A172 (cell line): ENCODE measurements at regions not wholly inside any gene's neighbourhood (a gene's known extent, or its start where the extent isn't known, plus 50 kb on each side); places are given as distances from the start of the nearest gene placed in this dataset.

Source experiments
- DNase-seq: peaks from one replicate; pipeline ENCODE4 v3.0.0-alpha.2; 2015; ENCODE audit warnings: low spot score

DNA sequence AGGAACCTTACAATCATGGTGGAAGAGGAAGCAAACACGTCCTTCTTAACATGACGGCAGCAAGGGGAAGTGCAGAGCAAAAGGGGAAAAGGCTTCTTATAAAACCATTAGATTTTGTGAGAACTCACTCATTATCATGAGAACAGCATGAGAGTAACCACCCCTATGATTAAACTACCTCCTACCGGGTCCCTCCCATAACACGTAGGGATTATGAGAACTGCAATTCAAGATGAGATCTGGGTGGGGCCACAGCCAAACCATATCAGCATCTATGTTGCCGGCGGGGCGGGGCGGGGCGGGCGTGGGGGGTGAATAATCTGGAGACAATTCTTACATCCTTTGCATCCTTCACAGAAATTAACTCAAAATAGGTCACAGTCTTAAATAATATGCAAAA is 58.8 kb upstream of the GFPT2 start:
- DNase-seq, result no peak

DNA sequence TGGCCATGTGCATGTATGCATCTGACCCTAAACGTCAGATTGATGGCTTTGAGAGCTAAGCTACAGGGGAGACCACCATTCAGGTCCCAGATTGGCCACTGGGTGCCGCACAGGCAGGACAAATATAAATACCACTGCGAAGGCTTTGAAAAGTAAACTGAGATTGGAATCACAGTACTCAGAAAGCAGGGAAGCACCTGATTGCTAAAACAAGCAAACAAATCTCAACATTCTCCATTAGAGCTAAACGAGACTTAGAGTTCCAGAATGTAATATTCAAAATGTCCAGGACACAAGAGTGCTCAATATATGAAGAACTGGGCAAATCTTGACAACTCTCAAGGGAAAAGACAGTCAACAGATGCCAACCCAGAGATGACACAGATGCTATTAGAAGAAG is 61.0 kb upstream of the GFPT2 start:
- DNase-seq, result no peak

DNA sequence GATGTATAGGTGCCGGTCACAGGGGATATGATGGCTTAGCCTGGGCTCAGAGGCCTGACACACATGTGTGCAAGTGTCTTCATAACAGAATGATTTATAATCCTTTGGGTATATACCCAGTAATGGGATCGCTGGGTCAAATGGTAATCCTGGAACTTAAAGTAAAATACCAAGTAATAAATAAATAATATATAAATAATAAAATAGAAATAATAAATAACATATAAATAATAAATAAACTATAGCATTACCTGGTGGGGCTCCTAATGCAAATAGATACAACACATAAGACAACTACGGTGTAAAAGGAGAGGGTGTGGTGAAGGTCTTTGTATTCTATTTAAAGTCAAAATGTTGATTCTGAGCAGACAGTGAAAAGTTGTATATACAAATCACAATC is 68.5 kb upstream of the GFPT2 start:
- DNase-seq, result no peak

DNA sequence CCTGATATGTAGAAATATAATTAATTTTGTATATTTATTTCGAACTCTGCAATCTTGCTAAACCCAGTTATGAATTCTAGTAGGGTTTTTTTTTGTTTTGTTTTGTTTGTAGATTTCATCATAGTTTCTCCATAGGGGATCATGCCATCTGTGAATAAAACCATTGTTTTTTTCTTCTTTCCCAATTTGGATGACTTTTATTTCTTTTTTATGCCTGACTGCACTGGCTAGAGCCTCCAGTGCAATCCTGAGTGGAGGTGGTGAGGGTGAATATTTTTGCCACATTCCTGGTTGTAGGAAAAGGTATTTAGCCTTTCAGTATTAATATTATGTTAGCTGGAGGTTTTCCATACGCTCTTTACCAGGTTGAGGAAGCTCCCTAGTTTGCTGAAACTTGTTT is 70.0 kb upstream of the GFPT2 start:
- DNase-seq, result no peak

DNA sequence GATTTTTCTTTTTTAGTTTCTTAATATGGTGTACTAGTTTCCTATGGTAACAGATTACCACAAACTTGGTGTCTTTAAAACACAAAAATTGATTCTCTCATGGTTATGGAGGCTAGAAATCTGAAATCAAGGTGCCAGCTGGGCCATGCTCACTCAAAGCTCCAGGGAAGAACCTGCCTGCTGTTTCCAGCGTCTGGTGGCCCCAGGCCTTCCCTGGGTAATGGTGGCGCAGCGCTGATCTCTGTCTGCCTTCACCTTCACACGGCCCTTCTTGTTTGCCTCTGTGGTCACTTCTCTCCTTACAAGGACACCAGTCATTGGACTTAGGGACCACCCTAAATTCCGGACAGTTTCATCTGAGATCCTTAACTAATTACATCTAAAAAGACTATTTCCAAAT is 70.5 kb upstream of the GFPT2 start:
- DNase-seq, result no peak

DNA sequence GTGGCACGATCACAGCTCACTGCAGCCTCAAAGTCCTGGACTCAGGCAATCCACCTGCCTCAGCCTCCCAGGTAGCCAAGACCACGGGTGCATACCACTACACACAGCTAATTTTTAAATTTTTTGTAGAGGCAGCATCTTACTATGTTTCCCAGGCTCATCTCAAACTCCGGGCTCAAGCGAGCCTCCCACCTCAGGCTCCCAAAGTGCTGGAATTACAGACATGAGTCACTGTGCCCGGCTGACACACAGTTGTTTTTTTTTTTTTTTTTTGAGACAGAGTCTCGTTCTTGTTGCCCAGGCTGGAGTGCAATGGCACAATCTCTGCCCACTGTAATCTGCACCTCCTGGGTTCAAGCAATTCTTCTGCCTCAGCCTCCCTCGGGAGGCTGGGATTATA is 70.1 kb upstream of the CNOT6 start:
- DNase-seq, result peak; percentile 42

DNA sequence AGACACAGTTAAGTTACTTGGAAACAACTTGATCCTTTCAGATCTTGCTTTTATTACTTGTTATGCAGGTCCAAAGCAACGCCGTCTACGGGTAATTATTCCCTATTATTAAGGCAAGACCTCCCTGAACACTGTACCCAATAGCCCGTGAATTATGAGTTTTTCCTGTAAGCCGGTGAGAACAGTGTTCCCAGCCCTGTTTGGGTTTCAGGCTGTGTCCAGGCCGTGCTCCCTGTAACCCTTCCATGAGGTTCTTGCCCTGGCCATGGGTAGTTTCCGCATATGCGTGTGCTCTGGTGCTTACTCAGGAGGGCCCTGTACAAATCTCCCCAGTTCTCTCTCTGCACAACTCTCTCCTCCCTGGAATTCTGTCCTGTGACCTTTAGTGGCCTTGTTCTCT is 65.6 kb upstream of the CNOT6 start:
- DNase-seq, result no peak

DNA sequence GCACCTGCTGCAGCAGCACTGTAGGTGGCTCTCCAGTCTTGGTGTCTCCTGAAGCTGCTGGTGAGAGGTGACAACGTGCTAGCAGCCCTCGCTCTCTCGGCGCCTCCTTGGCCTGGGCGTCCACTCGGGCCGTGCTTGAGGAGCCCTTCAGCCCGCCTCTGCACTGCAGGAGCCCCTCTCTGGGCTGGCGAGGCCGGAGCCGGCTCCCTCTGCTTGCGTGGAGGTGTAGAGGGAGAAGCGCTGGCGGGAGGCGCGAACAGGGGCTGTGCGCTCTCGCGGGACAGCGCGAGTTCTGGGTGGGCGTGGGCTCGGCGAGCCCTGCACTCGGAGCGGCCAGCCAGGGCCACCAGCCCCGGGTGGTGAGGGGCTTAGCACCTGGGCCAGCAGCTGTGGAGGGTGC is 62.2 kb upstream of the CNOT6 start:
- DNase-seq, result no peak

DNA sequence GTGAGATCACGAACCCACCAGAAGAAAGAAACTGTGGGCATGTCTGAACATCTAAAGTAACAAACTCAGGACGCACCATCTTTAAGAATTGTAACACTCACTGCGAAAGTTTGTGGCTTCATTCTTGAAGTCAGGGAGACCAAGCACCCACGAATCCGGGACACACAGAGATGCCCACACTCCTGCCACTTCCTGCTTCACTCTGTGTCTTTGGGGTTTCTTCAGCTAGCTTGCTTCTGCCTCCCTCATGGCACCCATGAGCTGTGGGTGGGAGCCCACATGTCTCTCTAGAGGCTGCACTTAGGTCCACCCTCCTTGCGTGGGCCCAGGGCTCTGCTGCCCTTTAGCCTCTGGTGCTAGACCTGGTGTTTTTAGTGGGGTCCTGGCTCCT is 61.2 kb upstream of the CNOT6 start:
- DNase-seq, result no peak

DNA sequence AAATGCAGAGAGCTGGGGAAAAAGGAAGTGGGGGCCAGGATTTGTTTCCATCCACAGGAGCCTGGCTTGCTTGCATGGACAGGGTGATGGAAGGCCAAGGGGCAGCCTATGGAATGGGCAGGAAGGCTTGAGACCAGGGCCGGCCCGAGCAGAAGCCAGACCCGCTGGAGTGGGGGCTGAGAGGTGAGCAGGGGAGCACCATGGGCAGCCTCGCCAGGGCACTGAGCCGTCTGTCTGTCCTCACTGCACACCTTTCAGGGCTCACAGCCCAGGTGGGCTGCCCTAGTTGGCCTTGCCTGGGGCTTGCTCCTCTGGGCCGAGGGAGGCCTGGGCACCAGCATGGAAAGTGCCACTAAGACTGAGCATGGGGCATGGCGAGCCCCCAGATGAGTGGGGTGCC is 58.6 kb upstream of the CNOT6 start:
- DNase-seq, result no peak

DNA sequence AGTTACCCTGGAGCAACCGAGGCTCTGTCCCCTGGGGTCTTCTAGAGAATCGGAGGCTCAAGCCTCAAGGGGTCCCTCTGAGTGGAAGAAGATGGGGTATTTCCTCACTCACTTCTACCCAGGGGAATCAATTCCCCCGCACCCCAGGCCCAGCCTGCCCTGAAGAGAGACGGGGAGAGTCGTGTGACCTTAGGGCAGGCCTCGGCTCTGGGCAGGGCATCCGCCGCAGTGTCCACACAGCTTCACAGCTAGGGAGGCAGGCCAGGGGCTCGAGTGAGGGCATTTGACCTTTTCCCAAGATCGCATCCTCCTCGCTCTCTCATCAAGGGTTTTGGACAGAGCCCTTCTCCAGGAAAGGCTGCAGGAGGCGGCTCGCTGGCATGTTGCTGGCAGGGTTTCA is 57.9 kb upstream of the CNOT6 start:
- no peak for DNase-seq

DNA sequence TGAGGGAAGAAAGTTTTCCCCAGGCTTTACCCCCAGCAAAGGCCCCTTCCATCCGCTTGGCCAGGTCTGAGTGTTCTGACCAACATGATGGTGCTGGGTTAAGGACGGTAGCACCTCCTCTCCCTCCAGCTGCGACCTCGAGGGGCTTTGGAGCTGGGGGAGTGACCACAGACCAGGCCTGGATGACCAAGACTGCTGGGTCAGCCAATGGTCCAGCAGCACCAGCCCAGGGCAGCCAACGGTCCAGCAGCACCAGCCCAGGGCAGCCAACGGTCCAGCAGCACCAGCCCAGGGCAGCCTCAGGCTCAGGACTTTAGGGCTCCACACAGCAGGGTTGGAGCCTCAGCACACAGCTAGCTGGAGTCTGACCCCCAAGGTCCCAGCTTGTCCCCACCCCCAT is 57.2 kb upstream of the CNOT6 start:
- DNase-seq, result no peak

DNA sequence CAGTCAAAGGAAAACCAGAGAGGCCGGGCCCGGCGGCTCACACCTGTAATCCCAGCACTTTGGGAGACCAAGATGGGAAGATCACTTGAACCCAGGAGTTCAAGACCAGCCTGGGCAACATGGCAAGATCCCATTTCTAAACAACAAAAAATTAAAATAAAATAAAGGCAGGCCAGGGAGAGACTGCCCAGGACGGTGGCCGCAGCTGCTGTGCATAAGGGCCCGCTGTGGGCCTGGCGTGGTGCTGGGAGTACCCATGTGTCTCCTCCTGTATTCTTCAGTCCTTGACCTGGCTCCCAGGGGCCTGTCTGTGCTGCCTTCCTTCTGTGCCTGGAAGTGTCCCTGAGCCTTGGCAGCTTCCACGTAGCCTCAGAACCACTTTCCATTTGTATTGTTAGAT is 56.8 kb upstream of the CNOT6 start:
- DNase-seq, result no peak

DNA sequence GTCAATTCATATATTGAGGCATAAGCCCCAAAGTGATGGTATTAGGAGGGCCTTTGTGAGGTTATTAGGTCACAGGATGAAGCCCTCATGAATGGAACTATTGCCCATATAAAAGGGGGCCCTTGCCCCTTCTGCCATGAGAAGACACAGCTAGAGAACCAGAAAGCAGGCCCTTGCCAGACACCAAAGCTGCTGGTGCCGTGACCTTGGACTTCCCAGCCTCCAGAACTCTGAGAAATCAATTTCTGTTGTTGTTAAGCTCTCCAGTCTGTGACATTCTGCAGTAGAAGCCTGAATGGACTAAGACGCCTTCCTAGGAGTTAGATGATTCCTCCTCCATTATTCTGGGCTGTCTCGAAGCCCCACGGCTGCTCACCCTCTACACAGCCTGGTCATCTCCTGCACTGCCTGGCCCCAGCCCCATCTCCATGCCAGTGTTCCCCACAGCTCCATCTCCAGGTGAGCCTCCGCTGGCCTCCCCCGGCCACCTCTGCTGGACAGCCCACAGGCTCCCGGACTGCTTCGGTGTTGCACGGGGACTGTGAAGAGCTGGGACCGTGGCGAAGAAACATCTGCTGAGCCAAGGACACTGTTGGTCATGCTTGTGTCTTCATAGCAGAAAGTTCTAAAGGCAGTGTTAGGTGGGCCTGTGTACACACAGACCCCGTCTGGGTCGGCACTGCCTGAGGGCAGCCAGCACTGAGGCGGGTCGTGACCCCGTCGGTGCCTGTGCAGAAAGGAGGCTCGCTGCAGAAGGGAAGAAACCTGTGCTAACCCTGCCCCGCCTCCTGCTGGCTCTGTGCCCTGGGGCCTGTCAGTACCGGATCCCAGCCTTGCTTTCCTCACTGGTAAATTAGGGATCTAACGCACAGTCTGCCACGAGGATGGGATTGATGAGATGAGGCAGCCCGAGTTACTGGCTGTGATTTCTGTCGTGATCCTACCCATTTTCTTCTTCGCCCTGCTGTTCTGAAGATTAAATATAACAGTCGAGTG is 55.1 kb upstream of the CNOT6 start:
- no peak for DNase-seq

DNA sequence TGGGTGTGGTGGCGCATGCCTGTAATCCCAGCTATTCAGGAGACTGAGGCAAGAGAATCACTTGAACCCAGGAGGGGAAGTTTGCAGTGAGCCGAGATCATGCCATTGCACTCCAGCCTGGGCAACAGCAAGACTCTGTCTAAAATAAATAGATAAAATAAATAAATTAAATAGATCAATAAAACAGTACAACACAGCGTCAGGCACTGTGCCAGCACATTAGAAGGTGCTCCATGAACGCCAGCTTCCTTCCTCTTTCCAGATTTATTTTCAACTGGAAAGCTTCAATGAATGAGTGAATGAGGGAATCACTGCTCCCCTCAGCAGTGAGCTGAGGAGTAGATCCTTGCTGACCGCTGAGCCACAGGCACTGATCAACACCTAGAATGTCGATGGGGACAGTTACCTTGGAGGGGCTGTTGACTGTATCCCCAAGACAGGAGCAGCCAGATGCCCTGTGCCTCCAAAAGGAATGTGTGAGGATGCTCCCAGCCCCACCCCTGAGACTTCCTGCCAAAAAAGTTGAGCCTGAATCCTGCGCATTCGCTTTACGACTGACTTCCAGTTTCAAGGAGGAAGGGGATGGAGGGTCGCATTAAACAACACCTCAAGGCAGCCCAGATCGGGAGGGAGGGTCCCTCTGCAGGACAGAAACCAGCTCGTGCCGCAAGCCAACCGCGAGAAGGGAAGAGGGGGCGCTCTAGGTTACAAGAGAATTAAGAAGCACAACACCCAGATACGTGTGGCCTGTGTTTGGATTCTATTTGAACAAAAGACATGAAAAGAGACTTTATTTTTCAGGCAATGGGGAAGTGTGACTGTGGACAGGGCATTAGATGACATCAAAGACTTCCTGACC is 54.0 kb upstream of the CNOT6 start:
- DNase-seq, result no peak

DNA sequence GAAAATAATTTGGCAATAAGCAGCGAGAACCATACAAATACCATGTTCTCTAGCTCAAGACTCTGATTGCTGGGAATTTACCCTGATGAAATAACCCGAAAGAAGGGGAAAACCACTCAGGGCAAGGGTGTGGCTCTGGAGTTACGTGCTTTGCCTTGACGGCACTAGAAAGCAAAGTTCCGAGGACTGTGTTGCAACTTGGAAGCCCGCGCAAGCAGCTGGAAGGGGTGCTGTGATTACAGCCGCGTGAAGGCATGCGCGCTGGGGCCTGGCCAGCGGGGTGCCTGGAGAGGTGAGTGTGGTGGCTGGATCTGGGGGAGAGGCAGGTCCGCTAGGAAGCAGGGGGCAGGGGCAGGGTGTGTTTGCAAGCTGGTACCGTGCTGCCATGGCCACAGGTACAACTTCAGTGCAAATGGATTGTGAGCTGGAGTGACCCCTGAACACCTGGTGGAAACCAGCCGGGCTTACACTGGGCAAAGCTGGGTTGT is 52.6 kb upstream of the CNOT6 start:
- DNase-seq, result peak; percentile 12
